Sigmoid colon (tissue), 6 donors: ENCODE measurements at regions not wholly inside any gene's neighbourhood (a gene's known extent, or its start where the extent isn't known, plus 50 kb on each side); places are given as distances from the start of the nearest gene placed in this dataset.

ENCODE experiments used
- DNase-seq: peaks from one replicate; pipeline ENCODE4 v3.0.0-alpha.2; 2019
- H3K27ac ChIP-seq, 4 donors: fragments of 200-600 bp; sonication (generic); one replicate each; pipeline ENCODE4 v1.5.1; 2016 to 2019; ENCODE audit warnings: mild to moderate bottlenecking in 1 of 4
- H3K27me3 ChIP-seq, 3 donors: fragments of 200-600 bp; sonication (generic); one replicate each; pipeline ENCODE4 v1.5.1; 2019; ENCODE audit warnings: mild to moderate bottlenecking in 1 of 3
- H3K36me3 ChIP-seq, 4 donors: fragments of 200-600 bp; sonication (generic); one replicate each; pipeline ENCODE4 v1.5.1; 2016 to 2019
- H3K4me1 ChIP-seq, 4 donors: fragments of 200-600 bp; sonication (generic); one replicate each; pipeline ENCODE4 v1.5.1; 2017 to 2019
- H3K4me3 ChIP-seq, 4 donors: fragments of 200-600 bp; sonication (generic); one replicate each; pipeline ENCODE4 v1.5.1; 2017 to 2019; ENCODE audit warnings: mild to moderate bottlenecking in 2 of 4, moderate library complexity in 1 of 4
- H3K9me3 ChIP-seq, 4 donors: fragments of 200-600 bp in 3 of 4; sonication (generic) in 3 of 4; one replicate each; pipeline versions ENCODE4 v1.5.1 to v1.6.1; 2013 to 2019
- EP300 ChIP-seq, 4 donors: sonication (generic); formaldehyde crosslinking; IDR thresholded peaks; one replicate each; pipeline ENCODE4 v1.6.1; 2017; ENCODE audit warnings: antibody characterized with exemption in 4 of 4
- POLR2A ChIP-seq, 2 donors: fragments of 450-650 bp; IDR thresholded peaks; one replicate each; pipeline ENCODE4 v1.6.1; 2016; ENCODE audit warnings: antibody characterized with exemption in 2 of 2, mild to moderate bottlenecking in 2 of 2, moderate library complexity in 2 of 2
- POLR2AphosphoS5 ChIP-seq, 4 donors: sonication (generic); formaldehyde crosslinking; IDR thresholded peaks; one replicate each; pipeline ENCODE4 v1.6.1; 2017; ENCODE audit warnings: antibody characterized with exemption in 4 of 4
- WGBS, 2 donors: extraction: QIAGEN DNeasy Blood & Tissue Kit; methylation state at CpG; one replicate each; pipeline ENCODE4 v1.1.7; 2013; 5-methylcytosine and 5-hydroxymethylcytosine counted together
- intact Hi-C: fragments of 100-400 bp; cut with DNase I; formaldehyde crosslinking; loops from one replicate; pipeline ENCODE4 v1.15.1; 2023
- TF ChIP-seq, protein P1 (sequence below), 4 experiments: fragments of 450-650 bp in 3 of 4; fragments of 200-600 bp in 1 of 4; IDR thresholded peaks; one replicate each; pipeline ENCODE4 v1.5.1; 2016 to 2019; ENCODE audit warnings: antibody characterized with exemption in 4 of 4, mild to moderate bottlenecking in 3 of 4, moderate library complexity in 2 of 4
- donor health status: healthy with polysubstance abuse.
- donor health status: healthy.

DNA sequence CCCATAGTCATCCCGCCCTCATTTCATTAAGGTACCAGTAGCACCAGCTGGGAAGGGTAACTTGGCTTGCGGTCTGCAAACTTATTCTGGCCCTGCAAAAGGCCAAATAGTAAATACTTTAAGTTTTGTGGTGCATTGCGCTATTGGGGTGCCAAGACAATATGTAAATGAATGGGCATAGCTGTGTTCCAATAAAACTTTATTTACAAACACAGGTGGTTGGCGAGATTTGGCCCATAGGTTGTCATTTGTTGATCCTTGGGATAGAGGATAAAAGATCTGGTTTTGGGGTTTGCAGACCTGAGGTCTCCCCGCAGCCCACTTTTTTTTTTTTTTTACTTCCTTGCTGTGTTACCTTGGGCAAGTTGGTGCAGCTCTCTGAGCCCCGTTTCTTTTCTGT is 127.4 kb downstream of the MIAT start:
- H3K27me3 ChIP-seq: no peaks in the 10 kb centered on the region
- 96% methylated on average over 6 of the region's 6 CpGs for WGBS, 2 donors
- H3K9me3 ChIP-seq: no peaks in the 10 kb centered on the region
- H3K36me3 ChIP-seq: peaks cover 0 to 10% (median 6%) of the 10 kb centered on the region in 4 donors
- no peak overlapping the region for H3K27ac ChIP-seq
- no peak for TF ChIP-seq POLR2AphosphoS5 (IDR thresholded peaks at IDR 0.05)
- TF ChIP-seq, protein P1, sequence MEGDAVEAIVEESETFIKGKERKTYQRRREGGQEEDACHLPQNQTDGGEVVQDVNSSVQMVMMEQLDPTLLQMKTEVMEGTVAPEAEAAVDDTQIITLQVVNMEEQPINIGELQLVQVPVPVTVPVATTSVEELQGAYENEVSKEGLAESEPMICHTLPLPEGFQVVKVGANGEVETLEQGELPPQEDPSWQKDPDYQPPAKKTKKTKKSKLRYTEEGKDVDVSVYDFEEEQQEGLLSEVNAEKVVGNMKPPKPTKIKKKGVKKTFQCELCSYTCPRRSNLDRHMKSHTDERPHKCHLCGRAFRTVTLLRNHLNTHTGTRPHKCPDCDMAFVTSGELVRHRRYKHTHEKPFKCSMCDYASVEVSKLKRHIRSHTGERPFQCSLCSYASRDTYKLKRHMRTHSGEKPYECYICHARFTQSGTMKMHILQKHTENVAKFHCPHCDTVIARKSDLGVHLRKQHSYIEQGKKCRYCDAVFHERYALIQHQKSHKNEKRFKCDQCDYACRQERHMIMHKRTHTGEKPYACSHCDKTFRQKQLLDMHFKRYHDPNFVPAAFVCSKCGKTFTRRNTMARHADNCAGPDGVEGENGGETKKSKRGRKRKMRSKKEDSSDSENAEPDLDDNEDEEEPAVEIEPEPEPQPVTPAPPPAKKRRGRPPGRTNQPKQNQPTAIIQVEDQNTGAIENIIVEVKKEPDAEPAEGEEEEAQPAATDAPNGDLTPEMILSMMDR (IDR thresholded peaks at IDR 0.05): no peak
- TF ChIP-seq EP300 (IDR thresholded peaks at IDR 0.05): no peak
- no peak for TF ChIP-seq POLR2A (IDR thresholded peaks at IDR 0.05)
- intact Hi-C loops: no loop called here
- H3K4me3 ChIP-seq: no peak overlapping the region
- DNase-seq: no peak
- no peaks in the 10 kb centered on the region for H3K4me1 ChIP-seq

DNA sequence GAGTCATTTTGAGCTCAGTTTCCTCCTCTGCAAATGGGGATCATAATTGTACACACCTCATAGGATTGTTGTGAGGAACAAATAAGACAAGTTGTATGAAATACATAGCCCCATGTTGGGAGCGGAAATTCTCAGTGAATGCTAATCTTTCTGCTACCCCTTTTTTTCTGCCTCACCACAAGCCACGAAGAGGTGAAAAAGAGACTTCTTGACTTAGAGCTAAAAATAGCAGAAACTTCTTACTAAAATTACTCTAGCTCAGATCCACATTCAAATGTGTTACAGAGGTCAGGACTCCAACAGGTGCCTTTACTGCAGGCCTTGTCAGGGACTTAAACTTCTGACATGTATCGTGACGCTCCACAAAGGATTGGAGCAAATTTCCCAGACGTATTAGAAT is 128.5 kb downstream of the MIAT start:
- no peaks in the 10 kb centered on the region for H3K27me3 ChIP-seq
- H3K4me1 ChIP-seq: no peaks in the 10 kb centered on the region
- no peak overlapping the region for H3K27ac ChIP-seq
- H3K4me3 ChIP-seq: no peak overlapping the region
- DNase-seq: no peak
- TF ChIP-seq POLR2A (IDR thresholded peaks at IDR 0.05): no peak
- no peak for TF ChIP-seq EP300 (IDR thresholded peaks at IDR 0.05)
- TF ChIP-seq, protein P1 (IDR thresholded peaks at IDR 0.05): no peak
- no peak for TF ChIP-seq POLR2AphosphoS5 (IDR thresholded peaks at IDR 0.05)
- intact Hi-C loops: no loop called here
- peaks cover 0 to under 1% (median 0%) of the 10 kb centered on the region in 4 donors for H3K36me3 ChIP-seq
- no peaks in the 10 kb centered on the region for H3K9me3 ChIP-seq
- 74 to 91% methylated on average over 5 of the region's 5 CpGs for WGBS, 2 donors

DNA sequence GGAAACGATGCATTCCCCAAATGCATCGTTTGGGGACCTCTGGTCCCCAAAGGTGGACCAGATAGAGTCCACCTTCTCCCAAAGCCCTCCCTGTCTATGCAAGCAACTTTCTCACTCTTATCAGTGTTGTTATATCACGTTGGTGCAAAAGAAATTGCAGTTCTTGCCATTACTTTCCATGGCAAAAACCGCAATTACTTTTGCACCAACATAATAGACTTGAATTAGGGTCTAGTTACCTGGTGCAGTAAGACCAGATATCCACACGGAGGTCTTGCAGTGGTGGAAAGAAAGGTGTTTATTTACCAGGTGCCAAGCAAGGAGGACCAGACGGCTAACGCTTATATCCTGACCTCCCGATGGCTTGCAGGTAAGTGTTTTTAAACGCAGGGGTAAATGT is 129.0 kb downstream of the MIAT start:
- TF ChIP-seq POLR2AphosphoS5 (IDR thresholded peaks at IDR 0.05) (no peak), EP300 (IDR thresholded peaks at IDR 0.05) (no peak), POLR2A (IDR thresholded peaks at IDR 0.05) (no peak)
- TF ChIP-seq, protein P1 (IDR thresholded peaks at IDR 0.05): no peak
- Histone ChIP-seq H3K27me3 (no peaks in the 10 kb centered on the region), H3K27ac (no peak overlapping the region), H3K4me1 (no peaks in the 10 kb centered on the region), H3K36me3 (no peaks in the 10 kb centered on the region), H3K9me3 (no peaks in the 10 kb centered on the region), H3K4me3 (no peak overlapping the region)
- 91 to 92% methylated on average over 9 of the region's 9 CpGs for WGBS, 2 donors
- intact Hi-C loops: no loop called here
- no peak for DNase-seq

DNA sequence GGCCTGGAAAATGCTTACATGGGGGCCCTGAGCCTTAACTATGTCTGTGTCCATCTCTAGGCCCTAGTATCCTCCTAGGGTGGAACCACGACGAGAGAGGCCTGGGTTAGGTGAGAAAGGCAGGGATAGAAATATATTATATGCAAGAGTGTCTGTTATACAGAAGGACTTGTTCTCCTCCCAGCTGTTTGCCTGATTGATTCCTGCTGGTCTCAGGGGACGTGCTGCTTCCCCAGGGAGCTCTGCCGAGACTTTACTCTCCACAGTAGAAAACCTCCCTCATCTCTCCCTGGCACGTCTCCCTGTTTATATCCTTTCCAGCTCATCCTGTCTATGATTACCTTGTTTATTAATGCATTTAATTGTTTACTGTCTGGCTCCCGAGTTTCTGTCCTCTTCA is 132.6 kb downstream of the MIAT start:
- H3K27ac ChIP-seq: no peak overlapping the region
- no peak for DNase-seq
- no peaks in the 10 kb centered on the region for H3K9me3 ChIP-seq
- no peaks in the 10 kb centered on the region for H3K27me3 ChIP-seq
- peaks cover 0 to 5% (median 0%) of the 10 kb centered on the region in 4 donors for H3K36me3 ChIP-seq
- WGBS, 2 donors: 80% methylated on average over 6 of the region's 6 CpGs
- H3K4me1 ChIP-seq: no peaks in the 10 kb centered on the region
- H3K4me3 ChIP-seq: no peak overlapping the region
- intact Hi-C loops: no loop called here
- TF ChIP-seq POLR2AphosphoS5 (IDR thresholded peaks at IDR 0.05) (no peak), POLR2A (IDR thresholded peaks at IDR 0.05) (no peak), EP300 (IDR thresholded peaks at IDR 0.05) (no peak)
- TF ChIP-seq, protein P1 (IDR thresholded peaks at IDR 0.05): no peak

DNA sequence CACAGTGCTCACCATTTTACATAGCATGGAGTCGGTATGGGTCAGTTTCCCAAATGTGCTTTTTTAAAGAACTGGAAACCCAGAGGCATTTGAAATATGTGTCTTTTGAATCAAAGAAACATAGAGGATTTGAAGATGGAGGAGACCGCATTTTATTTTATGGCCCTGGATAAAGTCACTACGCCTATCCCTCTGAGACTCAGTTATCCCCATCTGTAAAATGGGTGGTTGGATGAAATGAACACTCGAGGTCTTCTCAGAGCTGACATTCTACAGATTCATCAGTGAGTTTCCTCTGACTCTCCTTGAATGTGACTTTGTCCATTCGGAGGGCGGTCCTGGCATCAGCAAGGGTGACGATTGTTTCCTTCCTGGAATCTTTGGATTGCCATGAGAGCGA is 135.1 kb downstream of the MIAT start:
- 96 to 97% methylated on average over 8 of the region's 8 CpGs for WGBS, 2 donors
- peaks cover 0 to 5% (median 0%) of the 10 kb centered on the region in 4 donors for H3K36me3 ChIP-seq
- TF ChIP-seq EP300 (IDR thresholded peaks at IDR 0.05): no peak
- TF ChIP-seq POLR2A (IDR thresholded peaks at IDR 0.05): no peak
- TF ChIP-seq POLR2AphosphoS5 (IDR thresholded peaks at IDR 0.05): no peak
- TF ChIP-seq, protein P1 (IDR thresholded peaks at IDR 0.05): no peak
- intact Hi-C loops: no loop called here
- no peaks in the 10 kb centered on the region for H3K4me1 ChIP-seq
- no peak for DNase-seq
- no peak overlapping the region for H3K4me3 ChIP-seq
- H3K27ac ChIP-seq: no peak overlapping the region
- no peaks in the 10 kb centered on the region for H3K9me3 ChIP-seq
- H3K27me3 ChIP-seq: no peaks in the 10 kb centered on the region
